Stimulated activated CD8-positive, alpha-beta memory T cell treated with anti-CD3 and anti-CD28 coated beads, Interleukin-7, amount 100 ng/mL, for 48 hours (primary cell): ENCODE measurements at regions not wholly inside any gene's neighbourhood (a gene's known extent, or its start where the extent isn't known, plus 50 kb on each side); places are given as distances from the start of the nearest gene placed in this dataset.

Experiments used
- DNase-seq, 2 donors: peaks; one replicate each; pipeline ENCODE4 v3.0.0-alpha.2; 2020; ENCODE audit warnings: low read depth in 1 of 2; ENCODE audit errors: extremely low read depth in 1 of 2

- no peak for DNase-seq
Measured at GRCh38 chr20:48571949-48572847, 255.6 kb downstream of the PREX1 start.

GRCh38 chr20:48569679-48570078 is 258.1 kb downstream of the PREX1 start:
- no peak for DNase-seq

GRCh38 chr20:48568520-48568919 is 259.3 kb downstream of the PREX1 start:
- no peak for DNase-seq

- no peak for DNase-seq
Measured at GRCh38 chr20:48567145-48567544, 260.7 kb downstream of the PREX1 start.

- no peak for DNase-seq
Measured at GRCh38 chr20:48564982-48565539, 262.7 kb downstream of the PREX1 start.

GRCh38 chr20:48563191-48563870 is 264.5 kb downstream of the PREX1 start:
- DNase-seq, result no peak

GRCh38 chr20:48562586-48563116 is 265.1 kb downstream of the PREX1 start:
- no peak for DNase-seq

- DNase-seq, result no peak
Measured at GRCh38 chr20:48558906-48559305, 268.9 kb downstream of the PREX1 start.

GRCh38 chr20:48557380-48557779 is 270.4 kb downstream of the PREX1 start:
- DNase-seq, result no peak

- no peak for DNase-seq
Measured at GRCh38 chr20:48556956-48557355, 270.8 kb downstream of the PREX1 start.

- no peak for DNase-seq
Measured at GRCh38 chr20:48552550-48552949, 275.2 kb downstream of the PREX1 start.

- no peak for DNase-seq
Measured at GRCh38 chr20:48550814-48551213, 277.0 kb downstream of the PREX1 start.

- DNase-seq, result no peak
Measured at GRCh38 chr20:48547664-48548063, 280.1 kb downstream of the PREX1 start.

- no peak for DNase-seq
Measured at GRCh38 chr20:48544402-48545339, 283.1 kb downstream of the PREX1 start.

GRCh38 chr20:48541581-48542071 is 286.2 kb downstream of the PREX1 start:
- DNase-seq, result no peak

GRCh38 chr20:48538856-48539255 is 288.9 kb downstream of the PREX1 start:
- DNase-seq, result no peak

- no peak for DNase-seq
Measured at GRCh38 chr20:48538058-48538825, 289.6 kb downstream of the PREX1 start.

GRCh38 chr20:48536206-48536605 is 291.6 kb downstream of the PREX1 start:
- DNase-seq, result no peak

GRCh38 chr20:48535556-48535955 is 292.2 kb downstream of the PREX1 start:
- no peak for DNase-seq

GRCh38 chr20:48532028-48532427 is 295.8 kb downstream of the PREX1 start:
- DNase-seq, result no peak
